SK-N-SH treated with all-trans-retinoic acid at 6 μM for 48 hours (cell line): ENCODE measurements at regions not wholly inside any gene's neighbourhood (a gene's known extent, or its start where the extent isn't known, plus 50 kb on each side); places are given as distances from the start of the nearest gene placed in this dataset.

Experiments
- GLIS3 ChIP-seq: fragments of 250-450 bp; sonication (Bioruptor Pico); IDR thresholded peaks from 2 replicates; pipeline ENCODE4 v1.5.0; 2020; ENCODE audit warnings: mild to moderate bottlenecking, moderate library complexity
- POU6F1 ChIP-seq: fragments of 250-450 bp; sonication (Bioruptor Pico); IDR thresholded peaks from 2 replicates; pipeline ENCODE4 v1.8.0; 2021; ENCODE audit warnings: low read depth, mild to moderate bottlenecking, moderate library complexity, borderline replicate concordance
- PPARA ChIP-seq: fragments of 250-450 bp; sonication (Bioruptor Pico); IDR thresholded peaks from 2 replicates; pipeline ENCODE4 v1.5.0; 2020; ENCODE audit warnings: mild to moderate bottlenecking, borderline replicate concordance
- RARB ChIP-seq: fragments of 250-450 bp; sonication (Bioruptor Pico); IDR thresholded peaks from 2 replicates; pipeline ENCODE4 v1.8.0; 2021; ENCODE audit warnings: mild to moderate bottlenecking, moderate library complexity
- TOX ChIP-seq: fragments of 250-450 bp; sonication (Bioruptor Pico); IDR thresholded peaks from 2 replicates; pipeline ENCODE4 v1.8.0; 2021; ENCODE audit warnings: mild to moderate bottlenecking, moderate library complexity, borderline replicate concordance

- TF ChIP-seq PPARA (no peak), POU6F1 (no peak), RARB (CRISPR knock-in tag) (no peak), TOX (CRISPR knock-in tag) (no peak), GLIS3 (CRISPR knock-in tag) (no peak)
Observed at GRCh38 chr10:4740471-4740870, 85.5 kb upstream of the AKR1E2 start.
